GM21526 (cell line): ENCODE measurements at regions not wholly inside any gene's neighbourhood (a gene's known extent, or its start where the extent isn't known, plus 50 kb on each side); places are given as distances from the start of the nearest gene placed in this dataset.

Source experiments
- ATAC-seq: cut with Tn5 transposase; IDR thresholded peaks from one replicate; pipeline ENCODE4 v1.9.1; 2021; ENCODE audit warnings: moderate library complexity; ENCODE audit not compliant: unreplicated experiment, low FRiP score

- no peak for ATAC-seq
Observed at GRCh38 chr2:187148059-187148714, 299.2 kb upstream of the ZSWIM2 start.

- no peak for ATAC-seq
Observed at GRCh38 chr2:187143537-187143936, 294.6 kb upstream of the ZSWIM2 start.

DNA sequence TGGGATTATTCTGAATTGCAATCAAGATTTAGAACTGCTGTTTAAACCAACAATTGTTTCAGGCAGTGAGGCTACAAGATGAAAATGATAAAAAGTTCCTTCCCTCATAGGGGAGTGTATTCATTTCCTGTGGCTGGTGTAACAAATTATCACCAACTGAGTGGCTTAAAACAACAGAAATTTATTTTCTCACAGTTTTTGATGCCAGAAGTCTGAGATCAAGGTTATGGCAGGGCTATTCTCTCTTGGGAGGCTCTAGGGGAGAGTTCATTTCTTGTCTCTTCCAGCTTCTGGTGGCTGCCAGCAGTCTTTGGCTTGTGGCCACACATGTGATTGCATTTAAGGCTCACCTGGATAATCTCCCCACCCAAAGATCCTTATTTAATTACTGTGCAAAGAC, 290.5 kb upstream of the ZSWIM2 start:
- ATAC-seq = no peak

DNA sequence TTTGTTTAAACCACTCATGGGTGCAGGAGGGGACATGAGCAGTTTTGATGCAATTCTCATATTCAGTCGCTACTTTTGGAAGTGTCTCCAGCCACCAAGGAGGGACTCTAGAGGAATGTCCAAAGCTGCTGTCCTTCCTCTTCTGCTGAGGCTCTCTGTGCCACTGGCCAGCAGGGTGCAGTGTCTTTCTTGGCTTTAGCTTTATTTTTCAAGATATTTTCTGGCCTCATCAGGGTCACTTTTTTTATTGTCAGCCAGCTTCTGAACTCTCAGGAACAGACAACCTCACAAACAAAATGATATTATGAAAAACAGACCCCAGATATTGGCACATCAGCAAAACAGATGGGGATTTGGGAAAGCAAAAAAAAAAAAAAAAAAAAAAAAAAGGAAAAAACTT, 289.3 kb upstream of the ZSWIM2 start:
- no peak for ATAC-seq

DNA sequence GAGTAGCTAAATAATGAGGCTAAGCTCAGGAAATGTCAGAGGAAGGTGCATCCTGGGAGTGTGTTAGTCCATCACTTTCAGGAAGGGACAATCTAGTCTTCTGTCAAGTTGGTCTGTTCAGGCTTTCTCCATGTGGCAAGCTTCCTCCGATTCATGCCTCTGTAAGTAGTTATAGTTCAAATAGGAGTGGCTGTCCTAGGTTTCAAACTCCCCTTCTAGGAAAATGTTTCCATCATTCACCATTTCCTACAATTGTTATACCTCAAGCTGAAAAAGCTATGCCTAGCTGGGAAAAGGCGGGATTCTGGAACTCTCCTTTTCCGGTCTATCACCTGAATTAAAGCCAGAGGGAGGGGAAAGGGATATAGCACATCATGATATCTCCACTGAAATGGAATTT, 287.7 kb upstream of the ZSWIM2 start:
- no peak for ATAC-seq

GRCh38 chr2:187134306-187134705, 285.3 kb upstream of the ZSWIM2 start:
- ATAC-seq = no peak

GRCh38 chr2:187129868-187130267, 280.9 kb upstream of the ZSWIM2 start:
- no peak for ATAC-seq

DNA sequence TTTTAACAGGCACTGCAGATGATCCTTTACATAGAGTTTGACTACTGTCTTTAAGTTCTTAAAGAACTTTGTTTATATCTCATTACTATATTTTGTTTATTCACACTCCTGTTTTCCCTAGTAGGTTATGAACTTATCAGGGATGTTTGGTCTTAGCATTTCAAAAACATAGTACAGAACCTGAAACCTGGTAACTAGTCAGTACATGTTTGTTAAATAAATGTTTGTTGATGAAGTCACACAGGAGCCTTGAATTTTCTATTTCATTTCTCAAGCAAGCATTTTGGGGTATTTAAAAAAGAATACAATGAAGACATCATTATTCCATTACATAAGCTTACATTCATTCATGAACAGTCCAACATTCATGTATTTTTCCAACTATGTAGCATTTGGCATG, 280.3 kb upstream of the ZSWIM2 start:
- ATAC-seq = no peak

DNA sequence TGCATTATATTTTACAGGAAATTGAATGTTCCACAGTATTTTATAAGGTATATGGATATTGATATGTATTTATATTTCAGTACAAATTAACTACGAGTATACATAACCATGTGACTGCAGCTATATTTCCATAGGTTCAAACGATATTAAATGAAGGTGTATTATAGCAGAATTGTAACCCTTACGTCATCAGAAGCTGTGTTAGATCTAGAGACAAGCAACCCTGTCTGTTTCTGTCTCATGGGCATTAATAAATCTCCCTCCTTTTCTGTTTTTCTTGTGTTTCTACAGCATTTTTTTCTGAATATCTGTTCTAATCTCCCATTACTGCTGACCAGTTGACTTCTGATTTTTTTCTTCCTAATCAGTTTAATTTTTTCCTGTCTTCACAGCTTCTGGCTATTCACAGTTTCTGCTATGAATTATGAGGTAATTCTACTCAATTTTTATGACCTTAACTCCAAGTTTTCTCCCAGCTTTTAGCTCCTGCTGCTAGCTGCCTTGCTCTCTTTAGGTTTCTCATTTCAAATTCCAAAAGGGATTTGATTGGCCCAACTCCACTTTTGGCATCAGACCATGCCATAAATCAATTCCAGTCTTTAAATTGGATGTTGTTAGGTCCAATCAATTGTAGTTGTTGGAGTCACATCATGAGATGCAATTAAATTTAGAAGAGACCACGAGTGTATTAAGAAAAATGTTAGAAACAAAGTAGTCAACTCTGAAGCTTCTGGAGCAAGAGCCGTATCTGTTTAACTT, 277.5 kb upstream of the ZSWIM2 start:
- no peak for ATAC-seq

GRCh38 chr2:187125318-187125717, 276.3 kb upstream of the ZSWIM2 start:
- no peak for ATAC-seq

DNA sequence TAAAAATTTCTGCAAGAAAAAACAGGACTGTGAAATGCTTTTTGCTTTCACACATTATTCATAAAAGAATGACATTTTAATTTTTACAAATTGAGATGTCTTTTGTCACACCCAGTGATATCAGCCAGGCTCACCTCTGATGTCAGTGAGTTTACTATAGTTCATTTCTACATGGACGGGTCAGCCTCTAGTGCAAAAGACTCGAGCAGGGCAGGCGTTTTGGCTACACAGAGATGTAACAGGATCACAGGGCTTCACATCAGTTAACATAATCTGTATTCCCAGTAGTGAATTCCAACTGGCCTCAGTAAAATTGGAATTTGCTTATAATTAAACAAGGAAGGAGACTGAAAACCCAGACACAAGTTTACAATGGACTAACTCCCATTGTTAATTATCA, 275.6 kb upstream of the ZSWIM2 start:
- ATAC-seq = no peak

DNA sequence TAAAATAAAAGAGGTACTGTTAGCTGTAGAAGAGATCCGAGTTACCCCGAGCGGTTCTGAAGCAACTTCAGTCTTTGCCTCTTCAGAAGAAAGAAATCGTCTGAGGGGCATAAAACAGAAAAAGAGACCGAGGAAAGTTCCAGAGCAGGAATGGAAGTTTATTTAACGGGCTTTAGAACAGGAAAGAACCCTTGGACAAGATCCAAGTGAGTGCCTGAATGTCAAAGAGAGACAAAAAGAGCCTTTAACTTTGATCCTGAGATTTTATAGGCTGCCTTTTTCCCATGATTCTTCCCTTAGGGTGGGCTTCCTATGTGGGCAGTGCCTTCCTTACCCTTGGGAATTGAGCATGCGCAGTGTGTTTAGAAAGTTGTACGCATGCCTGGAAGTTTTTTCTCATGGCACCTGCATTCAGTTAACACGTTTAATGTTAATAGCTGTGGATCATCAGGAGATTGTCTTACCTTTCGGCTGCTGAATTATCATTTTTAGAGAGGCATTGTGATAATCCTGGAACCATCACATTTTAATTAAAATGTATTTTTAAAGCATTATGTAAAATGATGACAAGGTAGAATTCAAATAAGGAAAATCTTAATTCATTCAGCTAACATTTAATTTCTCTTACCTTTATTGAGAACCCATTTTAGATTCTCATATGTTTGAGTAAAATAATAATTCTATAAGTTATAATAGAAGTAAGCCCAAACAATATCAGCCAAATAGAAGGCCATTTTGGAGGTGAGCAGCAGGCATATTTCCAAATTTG, 269.5 kb upstream of the ZSWIM2 start:
- ATAC-seq = no peak

GRCh38 chr2:187117483-187117882, 268.5 kb upstream of the ZSWIM2 start:
- ATAC-seq = no peak

DNA sequence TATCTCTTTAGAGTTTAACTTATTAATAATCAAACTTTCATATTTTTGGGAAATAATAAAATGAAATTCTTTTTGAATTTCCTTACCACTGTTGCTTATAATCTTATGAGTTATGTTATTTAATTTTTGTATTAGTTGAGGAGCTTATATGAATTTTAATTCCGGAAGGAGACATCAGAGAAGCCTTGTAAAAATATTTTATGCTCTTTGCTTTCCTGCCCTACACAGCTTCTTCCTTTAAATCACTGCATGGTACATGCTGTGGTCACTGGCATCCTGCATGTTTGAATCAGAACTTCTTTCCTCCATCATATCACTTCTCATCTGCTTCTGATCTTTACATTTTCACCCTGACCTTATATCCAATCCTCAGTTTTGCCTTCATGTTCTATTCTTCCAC, 266.7 kb upstream of the ZSWIM2 start:
- no peak for ATAC-seq

DNA sequence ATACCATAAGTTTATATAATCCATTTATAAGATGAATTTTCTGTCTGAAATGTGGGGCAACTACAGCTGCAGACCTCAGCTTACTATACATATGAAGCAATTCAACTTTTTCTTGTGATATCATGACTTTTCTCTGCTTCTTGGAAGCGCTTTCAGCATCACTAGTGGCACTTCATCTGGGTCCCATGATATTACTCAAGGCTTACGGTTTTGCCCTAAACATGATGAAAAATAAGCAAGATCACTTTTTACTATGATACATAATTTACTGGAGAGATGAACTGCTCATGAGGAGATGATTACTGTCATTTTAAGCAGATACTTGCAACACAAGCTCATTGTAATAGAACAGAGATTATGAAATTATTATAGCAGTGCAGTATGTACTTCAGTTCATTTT, 258.0 kb upstream of the ZSWIM2 start:
- no peak for ATAC-seq

DNA sequence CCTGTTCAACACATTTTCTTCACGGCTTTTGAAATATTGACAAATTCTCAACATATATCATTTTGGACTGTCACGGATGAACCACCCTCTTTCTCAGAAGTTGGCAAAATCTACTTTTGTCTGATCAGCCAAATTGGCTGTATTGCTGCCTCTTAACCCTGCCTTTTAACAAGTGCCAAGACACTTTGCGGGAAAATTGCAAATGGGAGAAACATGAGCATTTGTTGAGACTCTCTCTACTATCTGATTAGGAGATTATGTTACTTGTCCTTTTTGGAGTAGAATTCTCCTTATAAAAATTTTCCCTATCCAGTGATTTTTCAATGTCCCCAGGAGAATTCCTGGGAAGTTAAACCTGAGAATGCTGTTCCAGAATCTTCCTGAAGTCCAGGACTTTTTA, 256.2 kb upstream of the ZSWIM2 start:
- no peak for ATAC-seq

DNA sequence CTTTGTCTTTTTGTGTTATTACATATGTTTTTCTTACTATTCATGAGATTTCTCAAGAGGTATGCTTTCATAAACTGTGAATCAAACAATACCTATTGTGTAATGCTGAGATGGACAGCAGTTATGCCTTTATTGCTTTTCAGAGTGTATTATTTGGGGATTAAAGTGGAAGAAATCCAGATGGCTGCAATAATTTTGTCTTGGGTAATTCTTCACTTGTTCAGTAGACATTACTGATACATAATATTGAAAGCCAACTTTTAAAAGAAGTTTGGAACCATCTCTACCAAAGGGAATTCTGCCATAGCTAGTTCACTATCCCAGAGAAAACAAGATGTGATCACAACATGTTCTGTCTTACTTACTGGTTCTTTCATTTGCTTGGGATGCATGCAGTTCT, 253.4 kb upstream of the ZSWIM2 start:
- no peak for ATAC-seq

- ATAC-seq = no peak
Observed at GRCh38 chr2:187098154-187098553, 249.2 kb upstream of the ZSWIM2 start.

DNA sequence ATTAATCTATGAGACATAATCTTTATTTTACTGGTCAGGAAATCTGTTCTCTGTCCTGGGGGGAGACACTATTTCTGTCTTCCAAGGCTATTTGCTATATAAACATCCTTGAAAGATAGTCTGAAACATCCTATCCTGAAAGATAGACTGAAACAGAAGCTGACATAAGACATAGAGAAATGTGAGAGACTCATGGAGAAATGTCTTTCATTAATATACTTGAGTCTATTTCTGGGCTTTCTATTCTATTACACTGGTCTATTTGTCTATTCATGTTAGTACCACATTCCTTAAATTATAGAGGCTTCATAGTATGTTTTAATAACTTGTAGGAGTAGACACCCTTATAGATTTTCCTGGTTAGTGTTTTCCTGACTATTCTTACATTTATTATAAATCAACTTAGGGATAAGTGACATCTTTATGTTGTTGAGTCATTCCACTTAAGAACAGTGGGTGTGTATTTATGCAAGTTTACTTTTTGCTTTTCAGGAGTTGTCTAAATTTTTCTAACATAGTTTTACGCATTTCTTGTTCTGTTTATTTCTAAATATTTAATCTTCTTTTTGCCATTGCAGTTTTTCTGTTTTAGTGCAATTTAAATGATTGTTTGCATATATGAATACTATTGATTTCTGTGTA, 244.9 kb upstream of the ZSWIM2 start:
- ATAC-seq = no peak

DNA sequence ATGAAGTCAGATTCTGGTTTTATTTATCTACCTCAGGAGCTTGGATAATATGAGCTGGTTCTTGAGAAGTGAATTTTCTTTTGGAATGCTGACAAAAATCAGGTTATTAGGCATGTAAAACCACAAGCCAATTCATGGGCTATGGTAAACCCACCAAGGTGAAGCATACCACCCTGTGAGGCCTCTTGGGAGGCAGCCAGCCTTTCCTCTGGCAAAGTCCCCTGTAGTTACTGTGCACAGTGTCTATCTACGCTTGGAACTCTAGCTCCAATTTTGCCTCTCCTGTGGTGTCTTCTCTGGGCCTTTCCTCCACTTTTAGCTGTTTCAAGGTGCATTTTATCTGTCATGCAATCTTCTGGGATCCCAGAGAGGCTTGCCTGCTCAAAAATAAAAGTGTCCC, 242.7 kb upstream of the ZSWIM2 start:
- ATAC-seq = no peak

DNA sequence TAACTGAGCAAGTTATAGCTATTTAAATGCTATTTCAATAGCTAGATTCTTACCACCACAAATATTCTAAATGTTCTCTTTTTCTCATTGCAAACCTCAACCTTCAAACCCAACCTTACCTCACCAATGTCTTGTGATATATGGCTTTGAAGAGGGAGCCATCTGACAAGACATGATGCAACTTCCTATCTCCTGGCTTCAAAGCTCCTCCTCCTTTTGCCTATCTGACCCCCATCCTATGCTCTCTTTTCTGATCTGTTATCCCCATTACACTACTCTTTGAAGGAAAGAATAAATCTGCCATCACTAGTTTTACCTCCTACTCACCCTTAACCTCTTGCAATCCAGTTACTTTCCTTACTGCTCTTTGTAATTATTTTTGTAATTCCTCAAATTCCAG, 235.6 kb upstream of the ZSWIM2 start:
- no peak for ATAC-seq
